WTC11 (cell line): ENCODE measurements at regions not wholly inside any gene's neighbourhood (a gene's known extent, or its start where the extent isn't known, plus 50 kb on each side); places are given as distances from the start of the nearest gene placed in this dataset.

Source experiments
- SP1 ChIP-seq: sonication (generic); formaldehyde crosslinking; conservative IDR thresholded peaks from 2 replicates; pipeline ENCODE4 v1.8.1; 2022; ENCODE audit warnings: missing genetic modification reagents
- TCF7 ChIP-seq: sonication (generic); formaldehyde crosslinking; IDR thresholded peaks from 2 replicates; pipeline ENCODE4 v1.8.0; 2022; ENCODE audit warnings: mild to moderate bottlenecking, low read depth, missing genetic modification reagents, moderate library complexity
- TP53 ChIP-seq: sonication (generic); formaldehyde crosslinking; IDR thresholded peaks from 2 replicates; pipeline ENCODE4 v1.8.1; 2023; ENCODE audit warnings: mild to moderate bottlenecking, missing genetic modification reagents
- TF ChIP-seq, protein P1 (sequence below): fragments of 200-600 bp; IDR thresholded peaks from 2 replicates; pipeline ENCODE4 v1.8.0; 2022; ENCODE audit warnings: antibody characterized with exemption
- TF ChIP-seq, protein P2 (sequence below): sonication (generic); formaldehyde crosslinking; IDR thresholded peaks from 2 replicates; pipeline ENCODE4 v1.8.0; 2022; ENCODE audit warnings: mild to moderate bottlenecking, missing genetic modification reagents

DNA sequence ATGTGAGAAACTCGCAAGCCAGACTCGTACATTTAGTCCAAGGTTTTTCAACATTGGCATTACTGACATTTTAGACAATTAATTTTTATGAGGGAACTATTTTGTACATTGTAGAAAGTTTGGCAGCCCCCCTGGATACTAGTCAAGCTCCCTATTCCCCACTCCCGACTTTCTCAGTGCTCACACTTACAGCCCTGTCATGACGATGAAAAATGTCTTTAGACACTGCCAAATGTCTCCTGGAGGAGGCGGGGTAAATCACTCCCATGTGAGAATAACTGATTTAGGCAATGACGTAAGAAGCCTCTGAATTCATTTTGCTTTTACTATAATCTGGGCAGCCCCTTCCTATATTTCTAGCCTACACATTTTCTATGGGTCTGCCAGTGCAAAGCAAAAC, 535.8 kb upstream of the KLHL1 start:
- TF ChIP-seq SP1 (CRISPR knock-in tag) (no peak), TCF7 (no peak), TP53 (CRISPR knock-in tag) (no peak)
- TF ChIP-seq, protein P1, sequence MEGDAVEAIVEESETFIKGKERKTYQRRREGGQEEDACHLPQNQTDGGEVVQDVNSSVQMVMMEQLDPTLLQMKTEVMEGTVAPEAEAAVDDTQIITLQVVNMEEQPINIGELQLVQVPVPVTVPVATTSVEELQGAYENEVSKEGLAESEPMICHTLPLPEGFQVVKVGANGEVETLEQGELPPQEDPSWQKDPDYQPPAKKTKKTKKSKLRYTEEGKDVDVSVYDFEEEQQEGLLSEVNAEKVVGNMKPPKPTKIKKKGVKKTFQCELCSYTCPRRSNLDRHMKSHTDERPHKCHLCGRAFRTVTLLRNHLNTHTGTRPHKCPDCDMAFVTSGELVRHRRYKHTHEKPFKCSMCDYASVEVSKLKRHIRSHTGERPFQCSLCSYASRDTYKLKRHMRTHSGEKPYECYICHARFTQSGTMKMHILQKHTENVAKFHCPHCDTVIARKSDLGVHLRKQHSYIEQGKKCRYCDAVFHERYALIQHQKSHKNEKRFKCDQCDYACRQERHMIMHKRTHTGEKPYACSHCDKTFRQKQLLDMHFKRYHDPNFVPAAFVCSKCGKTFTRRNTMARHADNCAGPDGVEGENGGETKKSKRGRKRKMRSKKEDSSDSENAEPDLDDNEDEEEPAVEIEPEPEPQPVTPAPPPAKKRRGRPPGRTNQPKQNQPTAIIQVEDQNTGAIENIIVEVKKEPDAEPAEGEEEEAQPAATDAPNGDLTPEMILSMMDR, result no peak
- TF ChIP-seq, protein P2, sequence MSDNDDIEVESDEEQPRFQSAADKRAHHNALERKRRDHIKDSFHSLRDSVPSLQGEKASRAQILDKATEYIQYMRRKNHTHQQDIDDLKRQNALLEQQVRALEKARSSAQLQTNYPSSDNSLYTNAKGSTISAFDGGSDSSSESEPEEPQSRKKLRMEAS, result no peak
